Epidermal melanocyte (primary cell): ENCODE measurements at regions not wholly inside any gene's neighbourhood (a gene's known extent, or its start where the extent isn't known, plus 50 kb on each side); places are given as distances from the start of the nearest gene placed in this dataset.
A peak's percentile ranks its signal among the peaks of the same experiment; 100 is the strongest.
"Not testable (repeated sequence)": the region's sequence is repeated elsewhere in the genome, so short reads cannot be mapped to it uniquely, and the experiment has no call there.

Experiments
- DNase-seq: peaks from one replicate; pipeline ENCODE4 v3.0.0; 2011; ENCODE audit warnings: low spot score; ENCODE audit not compliant: insufficient read length

DNA sequence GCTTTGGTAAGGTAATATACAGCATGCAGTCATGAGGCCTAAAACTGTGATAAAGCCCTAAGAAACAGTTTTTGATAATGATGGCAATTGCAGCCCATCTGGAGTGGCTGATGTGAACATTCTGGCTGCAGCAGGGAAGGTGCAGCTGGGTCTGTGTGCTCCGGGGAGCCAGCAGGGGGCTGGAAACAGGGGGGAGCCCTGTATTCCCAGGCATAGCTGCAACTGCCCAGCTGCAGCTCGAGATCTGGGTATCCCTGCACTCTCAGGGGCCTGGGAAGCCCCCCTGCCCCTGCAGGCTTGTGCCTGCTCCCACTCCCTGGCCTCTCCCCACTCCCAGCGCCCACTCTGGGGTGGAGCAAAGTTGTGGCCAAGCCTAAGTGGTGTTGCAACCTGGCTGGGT is 95.6 kb downstream of the RRAGB start:
- DNase-seq, result no peak

DNA sequence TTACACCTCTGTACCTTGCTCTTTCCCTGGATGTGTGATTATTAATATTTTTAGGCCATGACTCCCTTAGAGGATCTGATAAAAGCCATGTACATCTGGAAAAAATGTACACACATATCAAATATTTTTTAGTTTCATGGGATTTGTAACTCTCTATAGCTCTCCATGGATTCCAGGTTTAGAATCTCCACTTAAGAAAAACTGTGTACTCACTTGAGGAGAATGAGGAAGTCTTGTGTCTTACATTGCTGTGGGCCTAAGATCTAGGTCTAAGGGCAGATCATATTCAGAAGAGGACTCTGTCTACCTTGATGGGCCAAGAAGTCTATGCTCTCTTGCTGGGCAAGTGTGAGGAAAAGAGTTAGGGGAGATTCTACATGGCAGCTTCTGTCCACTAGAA is 98.0 kb downstream of the RRAGB start:
- no peak for DNase-seq

DNA sequence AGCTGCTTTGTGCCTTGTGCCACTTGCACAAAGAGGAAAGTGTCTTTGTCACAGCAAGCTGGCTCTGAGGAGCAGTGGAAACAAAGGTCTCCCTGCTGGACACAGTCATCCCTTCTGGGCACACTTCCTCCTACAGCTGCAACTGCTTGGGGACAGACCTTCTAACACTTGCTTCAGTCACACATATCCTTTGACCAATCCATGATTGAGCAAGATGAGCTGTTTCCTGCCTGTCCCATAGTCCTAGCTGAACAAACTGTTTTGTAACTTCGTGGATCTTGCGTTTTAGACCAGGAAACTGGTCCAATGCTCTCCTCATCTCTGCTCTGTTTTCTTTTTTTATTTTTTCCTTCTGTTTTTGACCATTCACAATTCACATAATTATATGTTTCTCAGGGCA is 98.5 kb downstream of the RRAGB start:
- no peak for DNase-seq

DNA sequence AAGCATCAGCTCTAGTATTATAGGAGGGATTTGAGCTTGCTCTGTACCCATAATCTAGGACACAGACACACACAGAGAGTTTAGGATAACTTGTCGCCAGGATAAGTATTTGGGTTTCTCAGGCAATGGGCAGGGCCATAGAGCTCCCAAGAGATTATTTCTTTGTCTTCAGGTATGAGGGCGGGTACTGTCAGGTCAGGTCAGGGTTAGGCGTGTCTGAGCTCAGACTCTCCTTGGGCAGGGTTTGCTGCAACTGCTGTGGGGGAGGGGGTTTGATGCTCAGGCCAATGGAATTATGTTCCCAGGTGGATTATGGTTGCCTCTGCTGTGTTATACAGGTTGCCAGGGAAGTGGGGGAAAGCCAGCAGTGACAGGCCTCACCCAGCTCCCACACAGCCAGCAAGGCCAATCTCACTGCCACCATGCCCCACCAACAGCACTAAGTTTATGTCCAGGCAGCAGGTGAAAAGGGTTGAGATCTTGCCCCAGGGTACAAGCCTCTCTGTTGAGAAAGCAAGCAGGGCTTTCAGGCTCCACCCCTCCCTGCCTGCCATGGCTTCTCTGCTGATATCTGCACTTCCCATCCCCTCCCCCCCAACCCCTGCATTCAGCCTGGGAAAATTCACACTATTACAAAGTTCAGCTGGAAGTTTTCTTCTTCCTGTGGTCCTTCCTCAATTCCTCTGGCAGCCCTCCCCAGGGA is 101.3 kb downstream of the RRAGB start:
- DNase-seq, result no peak

DNA sequence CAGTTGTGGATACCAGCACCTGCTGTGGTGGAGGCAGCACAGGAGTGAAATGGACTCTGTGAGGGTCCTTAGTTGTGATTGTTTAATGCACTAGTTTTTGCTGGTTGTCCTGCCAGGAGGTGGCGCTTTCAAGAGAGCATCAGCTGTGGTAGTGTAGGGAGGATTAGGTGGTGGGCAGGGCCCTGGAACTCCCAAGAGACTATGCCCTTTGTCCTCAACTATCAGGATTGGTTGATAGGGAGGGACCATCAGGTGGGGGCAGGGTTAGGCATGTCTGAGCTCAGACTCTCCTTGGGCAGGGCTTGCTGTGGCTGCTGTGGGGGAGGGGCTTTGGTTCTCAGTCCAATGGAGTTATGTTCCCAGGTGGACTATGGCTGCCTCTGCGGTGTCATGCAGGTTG is 121.9 kb downstream of the RRAGB start:
- no peak for DNase-seq

DNA sequence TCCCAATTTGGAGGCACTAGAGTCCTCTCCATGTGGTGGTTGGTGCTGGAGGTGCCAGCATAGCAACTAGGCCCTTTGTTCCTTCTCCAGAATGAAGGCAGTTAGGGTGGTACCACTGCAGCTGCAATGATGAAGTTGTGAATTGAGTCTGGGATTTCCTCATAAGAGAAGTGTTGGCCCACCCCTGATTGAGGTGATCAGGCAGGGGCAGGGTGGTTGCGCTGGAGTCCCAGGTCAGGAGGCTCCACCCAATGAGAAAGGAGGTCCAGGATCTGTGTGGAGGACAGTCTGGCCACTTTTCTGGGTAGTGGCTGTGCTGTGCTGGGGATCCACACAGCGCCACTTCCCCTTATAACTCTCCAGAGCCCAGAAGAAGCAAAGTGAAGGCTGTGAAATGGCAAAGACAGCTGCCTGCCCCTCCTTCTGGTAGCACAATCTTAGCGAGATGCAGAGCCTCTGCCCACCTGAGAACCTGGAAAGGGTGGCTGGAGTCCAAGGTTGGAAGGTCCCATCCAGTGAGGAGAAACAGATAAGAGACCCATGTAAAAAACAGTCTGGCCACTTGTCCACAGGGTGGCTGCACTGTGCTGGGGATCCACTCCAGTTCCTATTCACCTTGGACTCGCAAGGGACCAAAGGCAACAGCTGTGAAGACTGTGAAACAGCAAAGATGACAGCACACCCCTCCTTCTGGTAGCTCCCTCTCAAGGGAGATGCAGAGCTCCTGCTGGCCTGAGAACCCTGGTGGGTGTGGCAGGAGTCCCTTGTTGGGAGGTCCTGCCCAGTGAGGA is 124.6 kb downstream of the RRAGB start:
- DNase-seq, result no peak

DNA sequence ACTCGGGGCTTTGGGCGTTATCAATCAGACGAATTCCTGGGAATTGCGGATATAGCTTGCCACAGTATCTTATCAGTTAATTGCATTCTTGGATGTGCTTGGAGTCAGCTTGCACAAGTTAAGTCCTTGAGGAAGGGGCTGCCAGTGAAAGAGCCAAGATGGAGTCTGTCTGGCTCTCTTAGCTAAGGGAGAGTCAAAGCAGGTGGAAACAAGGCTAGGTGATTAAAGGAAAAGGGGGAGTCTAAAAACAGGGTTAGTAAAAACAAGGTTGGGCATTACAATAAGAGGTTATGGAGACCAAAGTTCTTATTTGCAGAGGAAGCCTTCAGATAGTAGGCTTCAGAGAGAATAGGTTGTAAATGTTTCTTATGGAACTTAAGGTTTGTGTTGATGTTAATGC is 149.2 kb downstream of the RRAGB start:
- not testable (repeated sequence) for DNase-seq

DNA sequence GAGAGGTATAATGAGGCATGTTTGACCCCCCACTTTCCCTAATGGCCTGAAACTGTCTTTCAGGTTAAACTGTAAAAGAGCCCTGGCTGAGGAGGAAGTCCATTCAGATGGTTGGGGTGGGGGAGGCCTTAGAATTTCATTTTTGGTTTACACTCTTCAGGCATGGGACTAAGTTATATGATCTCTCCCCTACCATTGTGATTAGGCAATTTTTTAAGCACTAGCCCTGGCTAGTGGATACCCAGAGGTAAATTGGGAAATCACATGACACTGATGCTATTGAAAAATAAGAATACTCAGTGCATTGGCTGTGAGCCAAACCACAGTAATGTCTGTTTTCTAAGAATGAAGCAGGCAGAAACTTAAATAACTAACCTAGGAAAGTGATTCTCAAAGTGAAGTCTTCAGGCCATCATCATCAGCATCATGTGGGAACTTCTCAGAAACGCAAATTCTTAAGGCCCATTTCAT is 149.7 kb downstream of the RRAGB start:
- no peak for DNase-seq

DNA sequence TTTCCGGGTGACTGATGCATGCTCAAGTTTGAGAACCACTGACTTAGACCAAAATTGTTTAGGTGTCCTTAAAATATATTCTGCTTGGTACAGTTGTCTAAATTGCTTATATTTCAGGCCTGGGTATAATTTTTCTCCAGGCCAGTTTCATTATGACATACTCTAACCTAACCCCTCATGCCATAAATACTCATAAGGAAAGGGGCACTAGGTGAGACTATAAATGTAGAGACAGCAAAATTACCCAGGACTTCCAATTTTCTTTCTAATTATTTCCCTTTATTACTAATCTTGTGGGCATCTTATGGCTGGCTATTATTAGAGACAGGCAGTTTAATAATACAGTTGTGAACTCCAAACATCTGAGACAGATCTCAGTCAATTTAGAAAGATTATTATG is 150.2 kb downstream of the RRAGB start:
- DNase-seq, result no peak

DNA sequence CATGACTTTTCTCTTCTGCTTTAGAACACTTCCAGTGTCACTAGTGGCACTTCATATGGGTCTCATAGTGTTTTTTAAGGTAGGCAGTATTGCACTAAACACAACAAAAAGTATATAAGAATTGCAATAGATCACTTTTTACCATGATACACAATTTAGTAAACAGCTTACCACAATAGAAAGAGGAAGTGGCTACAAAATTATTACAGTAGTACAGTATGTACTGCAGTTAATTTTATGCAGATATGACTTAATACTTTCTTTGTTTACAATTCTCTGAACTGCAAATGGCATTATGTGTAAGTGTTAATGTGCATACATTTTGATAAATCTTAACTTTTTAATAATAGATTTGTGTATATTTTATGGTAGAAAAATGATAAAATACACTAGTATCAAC is 157.3 kb downstream of the RRAGB start:
- no peak for DNase-seq

DNA sequence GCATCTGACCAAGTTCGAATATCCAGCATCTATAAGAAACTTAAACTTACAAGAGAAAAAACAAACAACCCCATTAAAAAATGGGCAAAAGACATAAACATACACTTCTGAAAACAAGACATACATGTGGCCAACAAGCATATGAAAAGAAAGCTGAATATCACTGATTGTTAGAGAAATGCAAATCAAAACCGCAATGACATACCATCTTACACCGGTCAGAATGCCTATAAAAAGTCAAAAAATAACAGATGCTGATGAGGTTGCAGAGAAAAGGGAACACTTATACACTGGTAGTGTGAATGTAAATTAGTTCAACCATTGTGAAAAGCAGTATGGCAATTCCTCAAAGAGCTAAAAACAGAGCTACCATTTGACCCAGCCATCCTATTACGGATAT is 166.0 kb downstream of the RRAGB start:
- not testable (repeated sequence) for DNase-seq

DNA sequence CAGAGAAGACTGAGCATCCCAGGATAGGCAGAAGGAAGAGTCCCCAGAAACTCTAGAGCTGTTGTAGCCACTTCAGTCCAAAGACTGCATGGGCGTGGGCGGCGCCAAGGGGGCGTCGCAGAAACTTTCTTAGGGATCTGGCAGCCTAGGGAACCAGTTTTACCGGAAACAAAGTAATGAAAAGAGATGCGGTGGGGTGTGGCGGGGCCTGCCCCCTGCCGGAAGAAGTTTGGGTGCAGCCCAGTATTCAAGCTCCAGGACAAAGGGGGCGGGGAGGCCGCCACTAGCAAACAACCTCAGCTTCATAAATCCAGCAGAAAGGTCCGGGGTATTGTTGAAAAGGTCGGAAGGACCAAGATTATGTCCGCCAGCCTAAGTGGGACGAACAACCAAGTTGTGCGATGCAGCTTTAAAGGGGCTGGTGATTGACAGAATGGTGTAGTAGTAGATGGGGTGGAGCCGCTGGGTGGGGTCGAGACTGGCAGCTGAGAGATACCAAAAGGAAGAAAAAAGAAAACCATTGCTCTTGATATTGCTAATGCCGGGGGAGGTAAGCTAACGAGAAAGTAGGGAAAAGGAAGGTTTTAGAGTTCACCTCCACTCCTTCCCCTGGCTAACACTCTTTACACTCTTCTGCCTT is 190.5 kb downstream of the RRAGB start:
- peak; percentile 27 for DNase-seq

DNA sequence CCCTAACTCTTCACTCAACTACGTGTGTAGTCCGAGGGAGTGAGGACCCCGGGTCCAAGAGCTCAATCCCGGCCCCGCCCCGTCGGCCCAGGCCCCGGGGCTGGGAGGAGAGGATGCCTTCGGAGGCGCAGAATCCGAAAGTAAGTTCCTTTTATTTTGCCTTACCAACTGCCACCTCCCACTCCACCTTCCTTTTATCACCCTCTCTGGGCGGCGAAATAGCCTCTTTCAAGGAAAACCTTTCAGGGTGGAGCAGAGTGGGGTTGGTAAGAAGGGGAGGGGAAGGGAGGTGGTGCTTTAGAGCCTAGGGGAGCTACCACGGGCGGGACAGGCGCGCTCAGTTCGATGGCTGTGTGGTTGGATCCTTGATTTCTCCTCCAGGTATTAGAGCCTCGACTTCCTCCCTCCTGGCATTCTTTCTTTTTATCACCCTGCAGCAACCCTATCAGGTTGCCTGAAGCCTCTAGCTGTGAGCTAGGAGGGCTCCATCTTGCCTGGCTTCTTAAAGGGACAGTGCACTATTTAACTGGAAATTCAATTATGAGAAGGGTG is 191.2 kb downstream of the RRAGB start:
- no peak for DNase-seq

DNA sequence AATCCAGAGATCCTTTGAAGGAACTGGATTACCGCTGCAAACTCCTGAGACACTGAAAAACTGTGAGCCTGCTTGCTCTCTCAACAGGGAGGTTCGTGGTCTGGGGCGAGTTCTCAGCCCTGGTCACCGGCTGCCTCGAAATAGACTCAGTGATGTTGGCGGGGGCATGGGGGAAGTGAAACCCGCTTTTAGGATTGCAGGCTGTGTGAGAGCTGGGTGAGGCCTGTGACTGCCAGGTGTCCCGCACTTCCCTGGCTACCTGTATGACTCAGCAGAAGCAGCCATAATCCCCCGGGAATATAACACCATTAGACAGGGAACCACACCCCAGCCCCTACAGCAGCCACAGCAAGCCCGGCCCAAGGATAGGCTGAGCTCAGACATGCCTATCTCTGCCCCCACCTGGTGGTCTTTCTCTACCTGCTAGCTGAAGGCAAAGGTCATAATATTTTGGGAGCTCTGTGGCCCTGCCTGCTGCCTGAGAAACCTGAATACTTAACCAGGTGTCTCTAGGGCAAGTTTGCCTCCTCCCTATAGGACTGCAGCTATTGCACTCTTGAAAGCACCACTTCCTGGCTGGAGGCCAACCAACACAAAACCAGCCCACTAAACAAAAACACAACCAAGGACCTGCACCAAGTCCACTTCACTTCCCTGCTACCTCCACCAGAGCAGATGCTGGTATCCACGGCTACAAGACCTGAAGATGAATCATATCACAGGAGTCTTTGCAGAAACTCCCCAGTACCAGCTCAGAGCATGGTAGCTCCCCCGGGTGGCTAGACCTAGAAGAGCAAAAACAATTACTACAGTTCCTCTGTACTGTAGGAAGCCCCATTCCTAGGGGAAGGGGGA is 202.0 kb downstream of the RRAGB start:
- DNase-seq, result no peak

DNA sequence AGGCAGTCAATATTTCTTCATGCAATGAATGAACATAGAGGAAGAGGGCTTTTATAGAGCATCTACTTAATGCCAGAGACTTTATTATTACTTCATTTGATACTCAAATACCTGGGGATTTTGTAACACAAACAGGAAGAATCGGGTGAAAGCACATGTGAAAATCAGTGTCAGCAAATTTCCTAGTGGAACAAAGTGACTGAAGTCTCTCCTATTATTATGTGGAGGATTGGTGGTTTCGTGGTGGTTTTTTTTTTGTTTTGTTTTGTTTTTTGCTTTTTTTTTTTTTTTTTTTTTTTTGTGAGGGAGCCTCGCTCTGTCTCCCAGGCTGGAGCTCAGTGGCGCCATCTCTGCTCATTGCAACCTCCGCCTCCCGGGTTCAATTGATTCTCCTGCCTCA is 207.0 kb downstream of the RRAGB start:
- no peak for DNase-seq

DNA sequence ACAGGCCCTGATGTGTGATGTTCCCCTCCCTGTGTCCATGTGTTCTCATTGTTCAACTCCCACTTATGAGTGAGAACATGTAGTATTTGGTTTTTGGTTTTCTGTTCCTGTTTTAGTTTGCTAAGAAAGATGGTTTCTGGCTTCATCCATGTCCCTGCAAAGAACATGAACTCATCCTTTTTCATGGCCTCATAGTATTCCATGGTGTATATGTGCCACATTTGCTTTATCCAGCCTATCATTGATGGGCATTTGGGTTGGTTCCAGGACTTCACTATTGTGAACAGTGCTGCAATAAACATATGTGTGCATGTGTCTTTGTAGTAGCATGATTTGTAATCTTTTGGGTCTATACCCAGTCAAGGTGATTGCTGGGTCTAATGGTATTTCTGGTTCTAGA is 211.0 kb downstream of the RRAGB start:
- DNase-seq, result not testable (repeated sequence)
